CD14-positive monocyte (primary cell): ENCODE measurements at regions not wholly inside any gene's neighbourhood (a gene's known extent, or its start where the extent isn't known, plus 50 kb on each side); places are given as distances from the start of the nearest gene placed in this dataset.
A peak's percentile ranks its signal among the peaks of the same experiment; 100 is the strongest.

Source experiments
- DNase-seq, 3 donors: peaks; one replicate each; pipeline ENCODE4 v3.0.0-alpha.2; 2011 to 2022
- H2AFZ ChIP-seq: 2 replicates; pipeline ENCODE4 v1.6.0; 2012; ENCODE audit warnings: mild to moderate bottlenecking, low read depth, low read length, inconsistent platforms; ENCODE audit not compliant: insufficient read depth, poor library complexity, severe bottlenecking
- H3K27ac ChIP-seq, 2 donors: 1 replicate in 1 of 2; 2 replicates in 1 of 2; pipeline ENCODE4 v1.5.1; 2012 to 2013; ENCODE audit warnings: low read length in 2 of 2, control low read depth in 1 of 2, inconsistent platforms in 1 of 2, low read depth in 1 of 2, mild to moderate bottlenecking in 1 of 2
- H3K27me3 ChIP-seq, 2 donors: one replicate each; pipeline versions ENCODE4 v1.6.0 to v1.6.1; 2011 to 2013; ENCODE audit warnings: low read length in 2 of 2; ENCODE audit not compliant: control insufficient read depth in 2 of 2, insufficient read depth in 2 of 2
- H3K36me3 ChIP-seq, 2 donors: replicated peaks in 1 of 2; 1 replicate in 1 of 2; 2 replicates in 1 of 2; pipeline versions ENCODE4 v1.5.1 to v1.6.1; 2012 to 2013; ENCODE audit warnings: low read length in 2 of 2, control low read depth in 1 of 2, inconsistent platforms in 1 of 2, mild to moderate bottlenecking in 1 of 2; ENCODE audit not compliant: insufficient read depth in 2 of 2, control insufficient read depth in 1 of 2
- H3K4me1 ChIP-seq, 2 donors: 1 replicate in 1 of 2; 2 replicates in 1 of 2; pipeline versions ENCODE4 v1.5.1 to v1.6.1; 2012 to 2013; ENCODE audit warnings: low read length in 2 of 2, control low read depth in 1 of 2, inconsistent platforms in 1 of 2, mild to moderate bottlenecking in 1 of 2, moderate library complexity in 1 of 2; ENCODE audit not compliant: insufficient read depth in 2 of 2, control insufficient read depth in 1 of 2
- H3K4me2 ChIP-seq: replicated peaks from 2 replicates; pipeline ENCODE3; 2012; ENCODE audit warnings: low read length, moderate library complexity, mild to moderate bottlenecking; ENCODE audit not compliant: poor library complexity, severe bottlenecking; ENCODE audit errors: extremely low read depth
- H3K4me3 ChIP-seq, 3 experiments: fragments of 200-600 bp in 1 of 3; sonication (generic) in 1 of 3; replicated peaks in 1 of 3; 1 replicate in 2 of 3; 2 replicates in 1 of 3; pipeline ENCODE4 v1.5.1; 2011 to 2013; ENCODE audit warnings: low read length in 3 of 3, mild to moderate bottlenecking in 3 of 3, control low read depth in 2 of 3, low read depth in 2 of 3, inconsistent platforms in 1 of 3, moderate library complexity in 1 of 3
- H3K79me2 ChIP-seq: 2 replicates; pipeline ENCODE4 v1.6.0; 2012; ENCODE audit warnings: mild to moderate bottlenecking, control low read depth, inconsistent platforms, low read length, moderate library complexity; ENCODE audit not compliant: insufficient read depth
- H3K9ac ChIP-seq: 2 replicates; pipeline ENCODE4 v1.6.0; 2017; ENCODE audit warnings: low read length, mild to moderate bottlenecking; ENCODE audit not compliant: insufficient read depth, poor library complexity, severe bottlenecking
- H3K9me3 ChIP-seq, 2 donors: replicated peaks in 1 of 2; 1 replicate in 1 of 2; 2 replicates in 1 of 2; pipeline versions ENCODE4 v1.5.1 to v1.6.1; 2012 to 2013; ENCODE audit warnings: low read length in 2 of 2, control low read depth in 1 of 2; ENCODE audit not compliant: control insufficient read depth in 1 of 2, insufficient read depth in 1 of 2
- H4K20me1 ChIP-seq: 2 replicates; pipeline ENCODE4 v1.6.0; 2012; ENCODE audit warnings: mild to moderate bottlenecking, low read length, control low read depth, moderate library complexity; ENCODE audit not compliant: insufficient read depth
- H3K27ac Mint-ChIP-seq, 7 donors: one replicate each; pipeline ENCODE4 v1.8.0; 2020; ENCODE audit warnings: mild to moderate bottlenecking in 7 of 7, mixed read lengths in 7 of 7, moderate library complexity in 6 of 7, inconsistent platforms in 2 of 7
- H3K27me3 Mint-ChIP-seq, 3 donors: one replicate each; pipeline ENCODE4 v1.8.0; 2021 to 2022; ENCODE audit warnings: low read depth in 3 of 3, mild to moderate bottlenecking in 3 of 3, mixed read lengths in 3 of 3, moderate library complexity in 3 of 3, inconsistent platforms in 1 of 3
- H3K36me3 Mint-ChIP-seq, 2 donors: one replicate each; pipeline ENCODE4 v1.8.0; 2020; ENCODE audit warnings: mixed read lengths in 2 of 2, inconsistent platforms in 1 of 2, mild to moderate bottlenecking in 1 of 2
- H3K4me1 Mint-ChIP-seq: one replicate; pipeline ENCODE4 v1.8.0; 2020; ENCODE audit warnings: mild to moderate bottlenecking, mixed read lengths
- H3K4me3 Mint-ChIP-seq, 2 donors: one replicate each; pipeline ENCODE4 v1.8.0; 2020; ENCODE audit warnings: mild to moderate bottlenecking in 2 of 2, mixed read lengths in 2 of 2, moderate library complexity in 1 of 2
- H3K9me3 Mint-ChIP-seq, 7 donors: one replicate each; pipeline ENCODE4 v1.8.0; 2020 to 2022; ENCODE audit warnings: mixed read lengths in 7 of 7, mild to moderate bottlenecking in 6 of 7, moderate library complexity in 6 of 7, inconsistent platforms in 2 of 7
- WGBS: methylation state at CpG from one replicate; pipeline ENCODE4 v1.1.5; 2013; ENCODE audit warnings: missing lambda C conversion rate; ENCODE audit not compliant: insufficient coverage; 5-methylcytosine and 5-hydroxymethylcytosine counted together
- intact Hi-C, 2 donors: fragments of 100-400 bp; cut with micrococcal nuclease; formaldehyde crosslinking; loops; one replicate each; pipeline versions ENCODE4 v1.15.0 to v1.15.1; 2023
- TF ChIP-seq, protein P1 (sequence below): fragments of 200-600 bp; IDR thresholded peaks from one replicate; pipeline ENCODE4 v1.8.0; 2022; ENCODE audit warnings: antibody characterized with exemption, mild to moderate bottlenecking

DNA sequence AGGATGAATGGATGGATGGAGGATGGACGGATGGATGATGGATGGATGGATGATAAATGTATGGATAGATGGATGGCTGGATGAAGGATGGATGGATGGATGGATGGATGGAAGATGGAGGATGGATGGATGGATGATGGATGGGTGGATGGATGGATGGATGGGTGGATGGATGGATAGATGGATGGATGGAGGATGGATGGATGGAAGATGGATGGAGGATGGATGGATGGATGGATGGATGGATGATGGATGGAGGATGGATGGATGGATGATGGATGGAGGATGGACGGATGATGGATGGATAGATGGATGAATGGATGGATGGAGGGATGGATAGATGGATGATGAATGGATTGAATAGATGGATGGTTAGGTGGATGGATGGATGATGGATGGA lies 210.6 kb upstream of the IGF1R start:
- Histone ChIP-seq H3K9ac (no peak overlapping the region), H2AFZ (no peak overlapping the region), H3K27ac (no peak overlapping the region), H3K79me2 (no peaks in the 10 kb centered on the region), H3K4me3 (no peak overlapping the region), H3K9me3 (no peaks in the 10 kb centered on the region), H3K4me2 (no peak overlapping the region), H3K36me3 (no peaks in the 10 kb centered on the region), H3K4me1 (no peaks in the 10 kb centered on the region), H3K27me3 (no peaks in the 10 kb centered on the region), H4K20me1 (no peaks in the 10 kb centered on the region)
- 95% methylated on average over 2 of the region's 2 CpGs for WGBS
- H3K27me3 Mint-ChIP-seq, result peaks cover 0 to 9% (median 0%) of the 10 kb centered on the region in 3 donors
- H3K27ac Mint-ChIP-seq, result peak overlapping the region in 1 of 7 donors; percentile 10
- no peak overlapping the region for H3K4me3 Mint-ChIP-seq
- H3K4me1 Mint-ChIP-seq, result peaks cover 2% of the 10 kb centered on the region
- intact Hi-C loops, result no loop called here
- no peaks in the 10 kb centered on the region for H3K36me3 Mint-ChIP-seq
- H3K9me3 Mint-ChIP-seq, result peaks cover 0 to 9% (median under 1%) of the 10 kb centered on the region in 7 donors
- no peak for DNase-seq
- TF ChIP-seq, protein P1, sequence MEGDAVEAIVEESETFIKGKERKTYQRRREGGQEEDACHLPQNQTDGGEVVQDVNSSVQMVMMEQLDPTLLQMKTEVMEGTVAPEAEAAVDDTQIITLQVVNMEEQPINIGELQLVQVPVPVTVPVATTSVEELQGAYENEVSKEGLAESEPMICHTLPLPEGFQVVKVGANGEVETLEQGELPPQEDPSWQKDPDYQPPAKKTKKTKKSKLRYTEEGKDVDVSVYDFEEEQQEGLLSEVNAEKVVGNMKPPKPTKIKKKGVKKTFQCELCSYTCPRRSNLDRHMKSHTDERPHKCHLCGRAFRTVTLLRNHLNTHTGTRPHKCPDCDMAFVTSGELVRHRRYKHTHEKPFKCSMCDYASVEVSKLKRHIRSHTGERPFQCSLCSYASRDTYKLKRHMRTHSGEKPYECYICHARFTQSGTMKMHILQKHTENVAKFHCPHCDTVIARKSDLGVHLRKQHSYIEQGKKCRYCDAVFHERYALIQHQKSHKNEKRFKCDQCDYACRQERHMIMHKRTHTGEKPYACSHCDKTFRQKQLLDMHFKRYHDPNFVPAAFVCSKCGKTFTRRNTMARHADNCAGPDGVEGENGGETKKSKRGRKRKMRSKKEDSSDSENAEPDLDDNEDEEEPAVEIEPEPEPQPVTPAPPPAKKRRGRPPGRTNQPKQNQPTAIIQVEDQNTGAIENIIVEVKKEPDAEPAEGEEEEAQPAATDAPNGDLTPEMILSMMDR, result no peak

DNA sequence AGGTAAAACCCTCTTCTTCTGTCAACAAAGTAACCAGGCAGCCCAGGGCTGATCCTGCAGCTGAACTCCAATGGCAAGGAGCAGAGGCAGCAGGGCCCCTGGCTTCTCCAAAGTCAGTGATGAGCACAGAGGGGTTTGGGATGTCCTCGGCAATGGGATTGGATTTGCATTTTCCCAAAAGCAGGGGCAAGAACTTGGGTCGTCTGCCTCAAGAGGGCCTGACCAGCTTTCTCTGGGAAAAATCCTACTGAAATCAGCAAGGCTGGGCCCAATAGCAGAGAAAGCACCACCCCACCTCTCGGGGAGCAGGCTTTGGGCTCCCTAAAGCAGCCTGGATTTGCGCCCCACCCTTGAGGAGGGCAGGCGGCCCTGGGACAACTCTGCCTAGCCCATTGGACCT lies 210.0 kb upstream of the IGF1R start:
- Histone ChIP-seq H3K27me3 (no peaks in the 10 kb centered on the region), H3K4me1 (no peaks in the 10 kb centered on the region), H3K9ac (no peak overlapping the region), H3K27ac (no peak overlapping the region), H3K36me3 (no peaks in the 10 kb centered on the region), H3K9me3 (no peaks in the 10 kb centered on the region), H4K20me1 (no peaks in the 10 kb centered on the region), H3K4me3 (no peak overlapping the region), H3K79me2 (no peaks in the 10 kb centered on the region), H3K4me2 (no peak overlapping the region), H2AFZ (no peak overlapping the region)
- TF ChIP-seq, protein P1, result no peak
- 85% methylated on average over 4 of the region's 5 CpGs for WGBS
- intact Hi-C loops, result no loop called here
- H3K27ac Mint-ChIP-seq, result no peak overlapping the region
- no peak overlapping the region for H3K4me3 Mint-ChIP-seq
- H3K4me1 Mint-ChIP-seq, result peaks cover 2% of the 10 kb centered on the region
- DNase-seq, result no peak
- peaks cover 0 to 9% (median 0%) of the 10 kb centered on the region in 3 donors for H3K27me3 Mint-ChIP-seq
- H3K9me3 Mint-ChIP-seq, result peaks cover 0 to 5% (median 0%) of the 10 kb centered on the region in 7 donors
- H3K36me3 Mint-ChIP-seq, result no peaks in the 10 kb centered on the region
